HG02571 (cell line): ENCODE measurements at regions not wholly inside any gene's neighbourhood (a gene's known extent, or its start where the extent isn't known, plus 50 kb on each side); places are given as distances from the start of the nearest gene placed in this dataset.
"Not testable (repeated sequence)": the region's sequence is repeated elsewhere in the genome, so short reads cannot be mapped to it uniquely, and the experiment has no call there.

Experiments
- ATAC-seq: cut with Tn5 transposase; IDR thresholded peaks from one replicate; pipeline ENCODE4 v1.9.1; 2021; ENCODE audit warnings: mild to moderate bottlenecking, moderate library complexity; ENCODE audit not compliant: unreplicated experiment

- ATAC-seq = no peak
Observed at GRCh38 chr11:15825976-15826650, 530.2 kb downstream of the SOX6 start.

- no peak for ATAC-seq
Observed at GRCh38 chr11:15826826-15827225, 529.5 kb downstream of the SOX6 start.

DNA sequence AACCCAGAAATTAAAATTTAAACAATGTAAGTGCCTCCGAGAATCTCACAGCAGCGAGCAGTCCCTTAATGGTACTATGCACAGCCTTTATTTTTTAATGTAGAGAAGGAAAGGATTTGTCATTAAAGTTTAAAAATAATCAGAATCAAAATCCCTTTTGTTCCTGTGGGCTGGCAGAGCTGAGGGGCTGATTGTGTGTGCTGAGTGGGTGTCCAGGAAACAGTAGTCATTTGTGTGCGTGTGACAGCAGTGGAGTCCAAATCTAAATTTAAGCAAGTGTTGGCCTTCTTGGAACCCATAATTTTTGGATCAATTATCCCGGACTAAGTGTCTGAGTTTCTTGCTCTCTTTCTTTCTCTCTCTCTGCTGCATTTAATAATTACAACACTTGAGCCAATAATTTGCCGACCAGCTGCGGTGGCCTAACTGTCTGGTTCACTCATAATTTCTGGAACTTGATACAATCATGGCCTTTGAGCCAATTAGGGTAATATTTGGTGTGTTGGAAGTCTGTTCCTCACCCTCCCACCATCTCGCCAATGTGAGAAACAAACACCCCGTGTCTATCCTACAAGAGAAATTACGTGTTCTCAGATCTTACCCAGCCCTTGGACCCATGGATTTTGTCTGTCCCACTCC lies 528.0 kb downstream of the SOX6 start:
- ATAC-seq = no peak

DNA sequence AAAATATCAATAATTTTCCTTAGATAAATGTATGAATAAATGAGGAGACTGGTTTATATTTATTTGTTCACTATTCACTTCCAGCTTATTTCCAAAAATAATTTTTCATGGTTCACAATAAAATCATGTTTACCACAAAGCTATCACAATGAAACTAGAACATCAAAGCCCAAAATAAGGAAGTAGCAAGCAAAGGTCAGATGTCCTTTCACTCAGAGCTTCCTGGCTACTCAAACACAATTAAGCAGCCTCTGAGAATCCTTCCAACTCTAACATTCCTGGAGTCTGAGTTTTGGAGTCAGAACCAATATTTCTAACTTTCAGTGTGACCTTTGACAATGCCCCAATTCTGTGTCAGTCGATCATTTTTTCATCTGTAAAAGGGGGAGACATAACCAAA lies 527.0 kb downstream of the SOX6 start:
- ATAC-seq = no peak

GRCh38 chr11:15830741-15831428 lies 525.5 kb downstream of the SOX6 start:
- ATAC-seq = no peak

GRCh38 chr11:15835788-15836411 lies 520.4 kb downstream of the SOX6 start:
- no peak for ATAC-seq

DNA sequence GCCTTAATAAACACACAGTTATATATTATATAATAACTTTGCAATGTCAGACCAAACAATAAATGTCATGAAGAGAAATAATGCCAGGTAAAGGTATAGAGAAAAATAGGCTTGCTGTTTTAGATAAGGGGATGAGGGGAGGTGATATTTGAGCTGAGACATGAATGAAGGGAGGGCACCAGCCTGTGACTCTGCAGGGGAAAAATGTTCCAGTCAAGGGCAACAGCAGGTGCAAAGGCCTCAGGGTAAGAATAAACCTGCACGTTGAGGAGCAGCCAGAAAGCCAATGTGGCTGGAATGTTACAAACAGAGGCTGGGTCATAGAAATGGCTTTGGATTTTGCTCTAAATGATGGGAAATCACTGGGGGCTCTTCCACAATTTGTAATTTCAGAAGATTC lies 519.6 kb downstream of the SOX6 start:
- no peak for ATAC-seq

DNA sequence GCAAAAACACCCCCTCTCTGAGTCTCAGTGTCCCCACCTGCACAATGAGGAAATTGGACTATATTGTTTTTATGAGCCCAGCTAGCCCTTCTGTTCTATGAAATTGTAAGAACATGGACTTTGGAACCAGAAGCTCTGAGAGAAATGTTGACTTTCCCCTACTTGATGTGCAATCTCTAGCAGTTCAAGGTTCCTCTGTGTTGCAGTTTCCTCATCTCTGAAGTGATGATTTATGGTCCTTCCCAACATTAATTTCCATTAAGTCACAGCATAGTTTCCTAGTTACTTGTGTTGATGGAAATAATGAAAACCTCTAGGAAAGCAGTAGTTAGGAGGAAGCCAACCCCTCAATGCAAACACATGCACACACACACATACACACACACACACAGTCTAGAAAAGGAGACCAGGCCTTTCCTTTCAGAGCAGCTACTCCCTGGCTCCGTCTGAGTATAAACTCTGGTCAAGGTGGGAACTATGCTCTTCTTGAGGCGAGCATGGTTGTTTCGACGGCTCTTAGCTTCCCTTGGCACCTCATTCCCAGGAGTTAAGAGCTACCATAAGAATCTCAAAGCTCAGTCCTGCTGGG lies 518.4 kb downstream of the SOX6 start:
- ATAC-seq = no peak

DNA sequence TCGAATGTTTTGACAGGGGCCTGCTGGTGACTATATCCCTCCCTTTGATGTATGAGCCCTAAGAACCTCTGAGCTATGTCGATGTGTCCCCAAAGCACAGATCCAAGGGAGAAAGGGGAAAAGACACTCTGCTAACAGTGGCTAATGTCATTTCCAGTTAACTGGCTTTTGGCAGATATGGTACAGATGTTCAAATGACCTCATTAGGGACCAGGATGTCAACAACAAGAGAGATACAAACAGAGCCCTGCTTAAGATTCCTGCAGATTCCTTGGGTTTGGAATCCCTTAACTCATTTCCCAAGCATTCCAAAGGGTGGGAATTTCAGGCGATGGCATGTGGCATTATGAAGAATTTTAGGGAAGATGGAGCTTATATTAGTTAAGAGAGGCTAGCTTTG lies 517.3 kb downstream of the SOX6 start:
- ATAC-seq = no peak

DNA sequence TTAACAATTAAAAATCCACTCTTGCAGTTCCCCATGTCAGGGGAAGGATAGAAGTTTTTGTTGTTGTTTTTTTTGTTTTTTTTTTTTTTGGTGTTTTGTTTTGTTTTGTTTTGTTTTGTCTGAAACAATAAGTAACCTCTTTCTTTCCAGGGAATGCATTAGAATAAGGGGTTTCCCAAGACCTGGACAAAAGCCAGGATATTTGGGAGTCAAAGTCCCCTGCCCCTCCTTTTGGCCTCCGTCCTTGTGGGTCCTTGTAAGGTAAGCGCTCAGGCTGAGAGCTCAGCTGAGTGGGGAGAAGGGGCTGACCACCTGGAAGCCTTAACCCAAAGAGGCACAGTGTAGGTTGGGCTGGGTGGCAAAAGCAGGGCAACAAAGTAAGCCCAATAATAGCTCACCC lies 515.4 kb downstream of the SOX6 start:
- ATAC-seq = no peak

- ATAC-seq = no peak
Observed at GRCh38 chr11:15841931-15842740, 514.2 kb downstream of the SOX6 start.

- ATAC-seq = no peak
Observed at GRCh38 chr11:15843309-15843872, 513.0 kb downstream of the SOX6 start.

DNA sequence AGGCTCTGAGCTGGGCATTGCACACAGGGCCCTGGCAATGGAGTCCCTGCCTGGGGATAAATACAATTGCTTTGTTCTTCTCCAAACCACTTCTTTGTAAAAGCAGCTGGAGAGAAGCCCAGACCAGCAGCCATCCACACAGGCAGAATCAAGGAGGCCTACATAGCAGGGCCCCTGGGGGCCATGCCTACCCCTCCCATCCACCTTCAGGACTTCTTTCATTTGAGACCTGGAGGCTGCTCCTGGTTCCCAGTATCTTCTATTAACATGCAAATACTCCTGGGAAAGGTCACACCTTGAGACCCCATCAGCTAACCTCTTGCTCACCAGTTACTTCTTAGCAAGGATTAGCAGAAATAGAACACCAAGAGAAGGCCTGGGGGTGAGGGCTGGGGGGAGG lies 511.1 kb downstream of the SOX6 start:
- no peak for ATAC-seq

DNA sequence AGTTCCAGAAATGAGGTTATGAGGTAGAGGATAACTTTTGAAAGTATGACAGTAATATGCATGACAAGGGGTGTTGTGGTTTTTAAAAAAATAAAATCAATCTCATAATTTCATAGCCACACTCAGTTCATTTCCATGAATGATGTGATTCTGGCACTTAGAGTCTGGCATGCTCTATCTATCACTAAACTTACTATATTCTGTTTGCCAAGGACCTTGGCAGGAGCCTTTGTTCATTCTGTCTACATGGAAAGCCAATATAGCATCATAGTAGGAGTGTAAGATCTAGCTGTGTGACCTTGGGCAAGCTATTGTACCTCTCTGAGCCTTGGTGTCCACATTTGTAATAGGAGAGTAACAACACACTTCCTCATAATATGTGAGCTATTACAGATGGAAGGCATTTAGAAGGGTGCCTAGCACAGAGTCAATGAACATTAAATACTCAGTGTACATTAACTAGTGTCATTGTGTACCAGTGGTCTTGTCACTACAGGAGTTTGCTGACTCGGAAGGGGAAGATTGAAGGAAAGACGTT lies 507.6 kb downstream of the SOX6 start:
- no peak for ATAC-seq

- ATAC-seq = no peak
Observed at GRCh38 chr11:15849257-15849656, 507.1 kb downstream of the SOX6 start.

DNA sequence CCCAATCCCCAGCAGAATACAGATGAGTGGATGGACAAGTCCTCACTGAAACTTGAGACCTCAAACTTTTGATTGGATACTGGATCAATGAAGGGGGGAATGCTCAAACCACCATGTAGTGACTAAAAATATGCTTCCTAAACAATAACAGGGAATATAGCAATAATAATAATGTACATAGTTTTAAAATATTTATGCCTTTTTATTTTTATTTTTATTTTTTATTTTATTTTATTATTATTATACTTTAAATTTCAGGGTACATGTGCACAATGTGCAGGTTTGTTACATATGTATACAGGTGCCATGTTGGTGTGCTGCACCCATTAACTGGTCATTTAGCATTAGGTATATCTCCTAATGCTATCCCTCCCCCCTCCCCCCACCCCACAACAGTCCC lies 506.0 kb downstream of the SOX6 start:
- not testable (repeated sequence) for ATAC-seq

DNA sequence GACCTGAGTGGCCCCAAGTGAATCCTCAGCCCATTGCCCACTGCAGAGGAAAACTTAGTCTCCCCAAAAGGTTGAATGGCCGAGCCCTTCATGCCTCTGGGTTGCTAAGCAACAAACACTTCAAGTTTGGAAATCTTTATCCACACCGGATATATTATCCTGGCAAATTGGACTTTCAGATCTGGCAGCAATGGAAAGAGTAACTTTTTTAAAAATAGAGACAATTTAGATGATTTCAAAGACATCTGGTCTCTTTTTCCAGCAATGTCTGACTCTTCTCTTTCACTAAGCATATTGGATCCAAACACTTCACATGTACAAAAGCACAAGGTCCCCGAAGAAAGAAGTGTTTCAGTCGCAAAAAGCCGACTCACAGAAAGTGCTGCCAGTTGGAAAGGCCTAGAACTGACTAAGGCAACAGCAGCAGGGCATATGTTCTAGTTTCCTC lies 505.3 kb downstream of the SOX6 start:
- no peak for ATAC-seq

- no peak for ATAC-seq
Observed at GRCh38 chr11:15852179-15852578, 504.2 kb downstream of the SOX6 start.

DNA sequence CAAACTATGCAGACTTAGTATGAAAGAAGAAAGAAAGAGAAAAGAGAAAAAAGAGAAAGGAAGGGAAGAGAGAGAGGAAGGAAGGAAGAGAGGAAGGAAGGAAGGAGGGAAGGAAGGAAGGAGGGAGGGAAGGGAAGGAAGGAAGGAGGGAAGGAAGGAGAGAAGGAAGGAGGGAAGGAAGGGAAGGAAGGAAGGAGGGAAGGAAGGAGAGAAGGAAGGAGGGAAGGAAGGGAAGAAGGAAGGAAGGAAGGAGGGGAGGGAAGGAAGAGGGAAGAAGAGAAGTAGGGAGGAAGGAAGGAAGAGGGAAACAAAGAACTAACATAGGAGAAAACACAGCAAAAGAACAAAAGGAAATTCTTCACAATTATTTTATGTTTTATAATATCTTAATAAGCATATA lies 502.1 kb downstream of the SOX6 start:
- no peak for ATAC-seq

DNA sequence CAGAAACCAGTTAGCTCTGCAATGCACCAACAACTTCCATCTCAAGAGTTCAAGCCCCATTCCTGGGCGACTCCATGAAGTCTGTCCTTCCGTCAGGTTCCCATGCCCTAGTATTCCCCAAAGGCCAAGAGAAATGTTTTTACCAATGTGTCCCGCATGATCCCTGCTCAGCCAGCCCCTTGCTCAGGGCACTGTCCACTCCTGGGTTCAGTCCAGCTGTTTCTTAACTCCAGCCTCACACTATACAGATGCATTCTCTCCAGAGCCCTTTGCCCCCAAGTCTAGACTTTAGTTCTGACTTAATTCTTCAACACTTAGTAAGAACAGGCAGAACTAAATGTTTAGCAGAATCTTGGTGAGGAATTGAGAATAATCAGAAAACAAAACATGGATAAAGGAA lies 497.5 kb downstream of the SOX6 start:
- no peak for ATAC-seq
